Stimulated activated memory B cell treated with anti-CD40 and anti-IgM and Interleukin-4, amounts not matched to agents 10 μg/mL and 1 μg/mL and 100 μg/mL, for 72 hours (primary cell): ENCODE measurements at regions not wholly inside any gene's neighbourhood (a gene's known extent, or its start where the extent isn't known, plus 50 kb on each side); places are given as distances from the start of the nearest gene placed in this dataset.
"Not testable (repeated sequence)": the region's sequence is repeated elsewhere in the genome, so short reads cannot be mapped to it uniquely, and the experiment has no call there.

Experiments
- ATAC-seq: fragments of 150-1000 bp; cut with Tn5 transposase; 2 replicates; pipeline ENCODE4 v1.10.0; 2021
- H3K27ac Mint-ChIP-seq: one replicate; pipeline ENCODE4 v1.8.0; 2022; ENCODE audit warnings: mild to moderate bottlenecking, mixed read lengths
- H3K27me3 Mint-ChIP-seq: one replicate; pipeline ENCODE4 v1.8.0; 2022; ENCODE audit warnings: mixed read lengths
- H3K36me3 Mint-ChIP-seq: one replicate; pipeline ENCODE4 v1.8.0; 2022; ENCODE audit warnings: mixed read lengths
- H3K4me1 Mint-ChIP-seq: one replicate; pipeline ENCODE4 v1.8.0; 2022; ENCODE audit warnings: mixed read lengths
- H3K4me3 Mint-ChIP-seq: one replicate; pipeline ENCODE4 v1.8.0; 2022; ENCODE audit warnings: mild to moderate bottlenecking, moderate library complexity, mixed read lengths
- H3K9me3 Mint-ChIP-seq: one replicate; pipeline ENCODE4 v1.8.0; 2022; ENCODE audit warnings: mixed read lengths

- H3K27me3 Mint-ChIP-seq, result peaks cover 11% of the 10 kb centered on the region
- H3K4me1 Mint-ChIP-seq, result no peaks in the 10 kb centered on the region
- H3K4me3 Mint-ChIP-seq, result no peak overlapping the region
- H3K27ac Mint-ChIP-seq, result no peak overlapping the region
- peak; percentile 56 for ATAC-seq
- no peaks in the 10 kb centered on the region for H3K9me3 Mint-ChIP-seq
- H3K36me3 Mint-ChIP-seq, result no peaks in the 10 kb centered on the region
These were observed 179.8 kb downstream of the COG6 start for GRCh38 chr13:39835253-39835652.

DNA sequence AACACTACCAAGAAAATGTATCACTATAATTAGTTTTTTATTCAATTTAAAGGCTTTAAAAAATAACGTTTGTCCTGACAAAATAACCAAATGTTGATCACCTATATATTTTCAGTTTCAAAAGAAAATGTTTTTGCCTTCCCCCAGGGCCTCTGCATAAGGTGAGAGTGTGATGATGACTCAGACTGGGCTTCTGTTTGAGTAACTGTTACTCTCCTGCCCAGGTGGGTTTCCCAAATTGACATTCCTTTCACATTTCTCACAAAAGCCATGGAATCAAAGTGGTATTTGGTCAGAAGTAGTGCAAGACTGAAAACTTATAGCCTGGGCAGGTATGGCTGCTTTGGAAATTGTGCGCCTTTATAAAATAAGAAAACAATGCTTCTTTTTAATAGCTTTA is 180.6 kb downstream of the COG6 start:
- H3K36me3 Mint-ChIP-seq, result no peaks in the 10 kb centered on the region
- ATAC-seq, result no peak
- no peaks in the 10 kb centered on the region for H3K4me1 Mint-ChIP-seq
- no peak overlapping the region for H3K27ac Mint-ChIP-seq
- no peaks in the 10 kb centered on the region for H3K9me3 Mint-ChIP-seq
- H3K27me3 Mint-ChIP-seq, result peaks cover 9% of the 10 kb centered on the region
- no peak overlapping the region for H3K4me3 Mint-ChIP-seq

- not testable (repeated sequence) for H3K27ac Mint-ChIP-seq, H3K4me3 Mint-ChIP-seq, H3K9me3 Mint-ChIP-seq, H3K27me3 Mint-ChIP-seq, ATAC-seq, H3K4me1 Mint-ChIP-seq, H3K36me3 Mint-ChIP-seq
These were observed 182.4 kb downstream of the COG6 start for GRCh38 chr13:39837866-39838265.

GRCh38 chr13:39840201-39840600 is 184.7 kb downstream of the COG6 start:
- H3K27me3 Mint-ChIP-seq, result peaks cover 9% of the 10 kb centered on the region
- no peak overlapping the region for H3K27ac Mint-ChIP-seq
- no peaks in the 10 kb centered on the region for H3K9me3 Mint-ChIP-seq
- H3K4me1 Mint-ChIP-seq, result no peaks in the 10 kb centered on the region
- no peaks in the 10 kb centered on the region for H3K36me3 Mint-ChIP-seq
- ATAC-seq, result no peak
- no peak overlapping the region for H3K4me3 Mint-ChIP-seq

DNA sequence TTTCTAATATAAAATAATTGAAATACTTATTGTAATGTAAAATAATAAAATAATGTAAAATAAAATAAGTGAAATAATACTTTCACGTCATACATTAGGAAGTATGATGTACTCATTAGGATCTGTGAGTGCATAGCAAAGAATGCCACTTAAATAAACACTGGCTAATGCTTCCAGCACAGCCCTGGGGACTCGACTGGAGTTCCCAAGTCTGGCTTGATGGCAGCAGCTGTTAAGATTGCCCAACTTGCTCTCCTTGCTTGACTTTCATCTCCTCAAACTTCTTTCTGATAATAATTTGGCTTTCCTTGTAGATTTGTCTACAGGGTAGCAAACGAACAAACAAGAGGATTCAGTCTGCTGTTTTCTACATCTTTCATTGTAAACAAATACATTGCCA is 191.9 kb downstream of the COG6 start:
- Mint-ChIP-seq H3K36me3 (no peaks in the 10 kb centered on the region), H3K4me3 (no peak overlapping the region), H3K27ac (no peak overlapping the region), H3K4me1 (no peaks in the 10 kb centered on the region), H3K27me3 (peaks cover 17% of the 10 kb centered on the region), H3K9me3 (peaks cover 3% of the 10 kb centered on the region)
- ATAC-seq, result no peak

GRCh38 chr13:39855236-39855635 is 199.8 kb downstream of the COG6 start:
- peaks cover 5% of the 10 kb centered on the region for H3K36me3 Mint-ChIP-seq
- H3K4me1 Mint-ChIP-seq, result no peaks in the 10 kb centered on the region
- H3K9me3 Mint-ChIP-seq, result peaks cover 10% of the 10 kb centered on the region
- H3K27ac Mint-ChIP-seq, result no peak overlapping the region
- peaks cover 63% of the 10 kb centered on the region for H3K27me3 Mint-ChIP-seq
- ATAC-seq, result no peak
- H3K4me3 Mint-ChIP-seq, result no peak overlapping the region

- Mint-ChIP-seq H3K27me3 (peaks cover 53% of the 10 kb centered on the region), H3K4me1 (no peaks in the 10 kb centered on the region), H3K4me3 (no peak overlapping the region), H3K27ac (no peak overlapping the region), H3K9me3 (peaks cover 10% of the 10 kb centered on the region), H3K36me3 (peaks cover 5% of the 10 kb centered on the region)
- no peak for ATAC-seq
These were observed 201.3 kb downstream of the COG6 start for GRCh38 chr13:39856714-39857113.

DNA sequence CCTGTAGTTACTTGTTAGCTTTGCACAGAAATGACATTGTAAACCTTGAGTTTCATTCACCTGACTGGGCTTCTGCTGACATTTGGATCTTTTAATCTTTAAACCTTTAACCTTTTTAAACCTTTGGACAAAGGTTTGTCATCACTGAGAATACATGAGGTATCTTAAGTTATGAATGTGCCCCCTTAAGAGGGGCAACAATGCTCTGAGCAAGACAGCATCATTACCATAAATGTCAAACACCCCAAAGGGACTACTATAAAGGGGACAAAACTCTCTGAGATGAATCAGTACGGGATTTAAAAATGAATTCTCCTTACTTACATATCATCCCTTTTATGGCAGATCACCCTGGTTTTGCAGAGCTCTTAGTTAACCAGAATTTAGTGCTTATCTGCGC is 203.3 kb downstream of the COG6 start:
- Mint-ChIP-seq H3K4me1 (no peaks in the 10 kb centered on the region), H3K27me3 (peaks cover 32% of the 10 kb centered on the region), H3K36me3 (no peaks in the 10 kb centered on the region), H3K9me3 (no peaks in the 10 kb centered on the region), H3K27ac (no peak overlapping the region), H3K4me3 (no peak overlapping the region)
- no peak for ATAC-seq

DNA sequence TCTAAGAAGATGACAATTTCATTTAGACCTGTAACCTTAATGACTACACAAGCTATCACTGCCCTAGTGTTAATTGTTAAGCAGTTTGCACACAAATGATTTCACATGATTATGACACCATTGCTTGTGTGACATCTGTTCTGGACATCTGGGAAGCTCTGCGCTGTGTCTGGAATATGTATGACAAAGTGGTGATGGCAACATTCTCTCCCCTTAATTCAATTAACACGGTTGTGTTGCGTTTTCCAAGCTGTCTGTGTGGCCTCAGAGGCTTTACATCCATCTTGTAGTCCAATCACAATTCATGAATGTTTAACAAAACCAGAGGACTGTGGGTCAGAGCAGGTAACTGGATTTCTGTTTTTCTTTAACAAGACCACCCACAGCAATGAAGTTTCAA is 204.4 kb downstream of the COG6 start:
- Mint-ChIP-seq H3K27ac (no peak overlapping the region), H3K9me3 (no peaks in the 10 kb centered on the region), H3K27me3 (peaks cover 25% of the 10 kb centered on the region), H3K4me3 (no peak overlapping the region), H3K4me1 (no peaks in the 10 kb centered on the region), H3K36me3 (no peaks in the 10 kb centered on the region)
- ATAC-seq, result no peak

DNA sequence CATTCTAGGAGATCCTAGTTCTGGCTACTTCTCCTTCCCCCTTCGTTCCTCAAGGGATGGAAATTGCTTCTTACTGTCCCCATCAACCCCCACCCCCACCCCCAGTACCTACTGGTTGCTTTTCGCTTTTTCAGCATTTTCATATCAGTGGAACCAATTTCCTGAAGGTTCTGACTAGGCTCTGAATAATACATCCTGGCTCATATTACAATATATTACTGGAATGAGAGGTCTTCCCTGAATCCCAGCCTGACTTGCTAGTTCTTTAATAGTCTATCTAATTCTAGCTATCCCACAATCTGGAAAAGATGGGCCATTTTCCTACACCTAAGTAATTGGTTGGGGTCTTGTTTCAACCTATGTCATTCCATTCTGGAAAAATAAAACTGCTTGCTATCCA is 207.4 kb downstream of the COG6 start:
- no peaks in the 10 kb centered on the region for H3K9me3 Mint-ChIP-seq
- H3K4me3 Mint-ChIP-seq, result no peak overlapping the region
- no peak for ATAC-seq
- H3K4me1 Mint-ChIP-seq, result no peaks in the 10 kb centered on the region
- H3K36me3 Mint-ChIP-seq, result no peaks in the 10 kb centered on the region
- peaks cover 19% of the 10 kb centered on the region for H3K27me3 Mint-ChIP-seq
- no peak overlapping the region for H3K27ac Mint-ChIP-seq

DNA sequence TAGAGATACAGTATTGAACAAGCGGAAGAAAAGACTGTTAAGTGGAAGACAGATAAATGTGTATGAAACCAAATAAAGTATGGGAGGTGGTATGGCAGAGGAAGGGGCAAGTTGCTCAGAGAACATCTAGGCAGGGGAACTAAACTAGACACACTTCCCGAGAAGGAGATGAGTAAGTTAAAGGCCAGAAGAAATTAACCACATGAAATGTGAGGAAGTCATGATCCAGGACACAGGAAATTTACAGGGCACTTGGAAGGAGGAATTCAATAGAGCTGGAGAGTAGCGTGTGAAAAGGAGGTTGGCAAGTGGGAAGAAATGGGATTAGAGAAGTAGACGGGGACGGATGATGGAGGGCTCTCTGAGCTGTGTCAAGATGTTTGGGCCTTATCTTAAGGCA is 208.8 kb downstream of the COG6 start:
- no peaks in the 10 kb centered on the region for H3K36me3 Mint-ChIP-seq
- H3K4me1 Mint-ChIP-seq, result no peaks in the 10 kb centered on the region
- H3K4me3 Mint-ChIP-seq, result no peak overlapping the region
- no peaks in the 10 kb centered on the region for H3K9me3 Mint-ChIP-seq
- no peak for ATAC-seq
- H3K27me3 Mint-ChIP-seq, result peaks cover 23% of the 10 kb centered on the region
- H3K27ac Mint-ChIP-seq, result no peak overlapping the region

DNA sequence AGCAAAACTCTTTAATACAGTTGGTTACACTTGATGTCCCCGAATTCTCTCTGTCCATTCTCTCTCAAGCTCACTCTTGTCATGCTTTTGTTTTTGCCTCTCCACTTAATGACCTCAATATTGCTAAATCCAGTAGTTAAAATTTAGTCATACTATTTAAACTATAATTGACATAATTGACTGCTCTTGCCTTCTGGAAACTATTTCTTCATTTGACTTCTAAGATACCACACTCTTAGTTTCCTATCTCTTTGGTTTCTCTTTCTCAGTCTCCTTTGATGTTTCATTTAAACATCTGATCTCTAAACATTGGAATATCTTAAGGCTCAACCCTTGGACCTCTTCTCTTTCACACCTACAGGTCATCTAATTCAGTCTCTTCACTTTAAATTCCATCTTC is 211.3 kb downstream of the COG6 start:
- no peak overlapping the region for H3K4me3 Mint-ChIP-seq
- no peaks in the 10 kb centered on the region for H3K4me1 Mint-ChIP-seq
- H3K36me3 Mint-ChIP-seq, result no peaks in the 10 kb centered on the region
- no peak overlapping the region for H3K27ac Mint-ChIP-seq
- H3K27me3 Mint-ChIP-seq, result peaks cover 23% of the 10 kb centered on the region
- H3K9me3 Mint-ChIP-seq, result no peaks in the 10 kb centered on the region
- no peak for ATAC-seq

GRCh38 chr13:39867807-39868206 is 212.3 kb downstream of the COG6 start:
- H3K36me3 Mint-ChIP-seq, result no peaks in the 10 kb centered on the region
- H3K4me1 Mint-ChIP-seq, result no peaks in the 10 kb centered on the region
- peaks cover 23% of the 10 kb centered on the region for H3K27me3 Mint-ChIP-seq
- no peak overlapping the region for H3K4me3 Mint-ChIP-seq
- no peak overlapping the region for H3K27ac Mint-ChIP-seq
- H3K9me3 Mint-ChIP-seq, result no peaks in the 10 kb centered on the region
- no peak for ATAC-seq

DNA sequence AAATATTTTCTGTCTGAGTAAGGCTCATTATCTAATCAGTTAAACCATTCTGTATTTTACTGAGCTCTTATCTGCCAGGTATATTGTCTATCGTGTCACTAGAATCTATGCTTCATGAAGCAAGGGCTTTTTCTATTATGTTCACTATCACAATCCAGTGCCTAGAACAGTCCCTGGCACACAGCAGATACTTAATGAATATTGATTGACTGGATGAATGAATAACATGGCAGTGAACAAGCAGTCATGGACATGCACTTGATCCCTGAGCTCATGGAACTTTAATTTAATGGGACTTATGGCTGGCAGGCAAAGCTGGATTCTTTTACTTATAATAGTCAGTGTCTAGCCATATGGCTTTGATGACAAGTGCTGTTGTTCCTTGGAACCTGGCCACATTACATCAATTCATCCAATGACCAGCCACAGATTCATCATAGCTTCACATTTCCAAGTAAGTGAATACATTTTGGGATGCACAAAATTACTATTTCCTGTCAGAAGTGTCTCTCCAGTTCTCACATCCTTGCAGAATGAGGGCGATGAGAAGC is 214.8 kb downstream of the COG6 start:
- Mint-ChIP-seq H3K27ac (no peak overlapping the region), H3K27me3 (peaks cover 23% of the 10 kb centered on the region), H3K36me3 (no peaks in the 10 kb centered on the region), H3K4me1 (no peaks in the 10 kb centered on the region), H3K9me3 (no peaks in the 10 kb centered on the region), H3K4me3 (no peak overlapping the region)
- no peak for ATAC-seq

GRCh38 chr13:39874331-39875053 is 219.0 kb downstream of the COG6 start:
- Mint-ChIP-seq H3K36me3 (no peaks in the 10 kb centered on the region), H3K27ac (no peak overlapping the region), H3K4me1 (no peaks in the 10 kb centered on the region), H3K9me3 (no peaks in the 10 kb centered on the region), H3K27me3 (peaks cover 20% of the 10 kb centered on the region), H3K4me3 (no peak overlapping the region)
- ATAC-seq, result no peak

DNA sequence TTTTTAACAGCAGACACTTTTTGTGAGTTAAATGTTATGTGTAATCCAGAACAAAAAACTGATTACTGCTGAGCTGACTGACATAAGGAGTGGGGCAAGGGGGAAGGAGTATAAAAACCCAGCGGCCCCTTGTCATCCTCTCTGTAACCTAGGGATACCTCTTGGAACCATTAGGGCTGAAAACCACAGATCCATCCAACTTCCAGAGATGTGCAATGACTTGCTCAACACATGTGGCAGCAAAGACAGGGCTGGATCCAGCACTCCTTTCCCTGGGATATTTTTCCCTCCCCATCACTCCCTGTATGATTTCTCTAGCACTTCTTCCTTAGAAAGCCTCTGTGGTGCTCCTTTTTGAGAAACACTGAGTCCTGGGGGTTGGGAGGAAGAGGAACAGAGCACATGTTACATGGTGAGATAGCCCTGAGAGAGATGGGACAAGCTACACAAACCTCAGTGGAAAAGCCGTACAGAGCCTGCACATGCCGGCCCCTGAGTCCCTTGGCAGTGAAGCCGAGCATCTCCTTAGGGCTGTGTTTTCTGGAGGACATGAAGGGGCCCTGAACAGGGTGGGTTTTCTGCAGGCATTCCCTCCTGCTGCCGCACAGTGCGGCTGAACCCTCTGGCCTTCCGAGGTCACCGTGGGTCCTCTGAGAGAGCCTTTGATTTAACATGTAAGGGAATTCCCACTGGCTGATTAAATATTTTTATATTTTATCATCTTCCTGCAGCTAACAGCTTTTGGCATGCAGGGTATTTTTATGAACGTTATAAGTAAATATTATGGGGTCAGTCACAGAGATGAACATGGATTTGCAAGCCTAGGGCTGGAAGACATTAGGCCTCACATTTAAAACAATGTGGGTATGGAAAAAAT is 219.9 kb downstream of the COG6 start:
- Mint-ChIP-seq H3K27ac (no peak overlapping the region), H3K9me3 (no peaks in the 10 kb centered on the region), H3K4me3 (no peak overlapping the region), H3K36me3 (no peaks in the 10 kb centered on the region), H3K4me1 (no peaks in the 10 kb centered on the region), H3K27me3 (peaks cover 25% of the 10 kb centered on the region)
- ATAC-seq, result no peak
